Mesenchymal stem cell (in vitro differentiated cells and primary cell): ENCODE measurements at regions not wholly inside any gene's neighbourhood (a gene's known extent, or its start where the extent isn't known, plus 50 kb on each side); places are given as distances from the start of the nearest gene placed in this dataset.

Experiments used
- DNase-seq: peaks from one replicate; pipeline ENCODE4 v3.0.0-alpha.2; 2013
- H2AFZ ChIP-seq: one replicate; pipeline ENCODE4 v1.6.1; 2013; ENCODE audit warnings: low read depth, mild to moderate bottlenecking, control low read depth, inconsistent platforms, low read length, moderate library complexity
- H2AK5ac ChIP-seq: 2 replicates; pipeline ENCODE4 v1.6.1; 2013; ENCODE audit warnings: low read length, moderate library complexity, mild to moderate bottlenecking, inconsistent platforms; ENCODE audit not compliant: severe bottlenecking
- H2BK120ac ChIP-seq: one replicate; pipeline ENCODE4 v1.6.1; 2013; ENCODE audit warnings: low read depth, mild to moderate bottlenecking, inconsistent platforms, low read length, moderate library complexity
- H2BK12ac ChIP-seq, 2 experiments: one replicate each; pipeline ENCODE4 v1.6.1; 2013; ENCODE audit warnings: inconsistent platforms in 2 of 2, low read length in 2 of 2, mild to moderate bottlenecking in 2 of 2, moderate library complexity in 2 of 2, control low read depth in 1 of 2
- H2BK15ac ChIP-seq: one replicate; pipeline ENCODE4 v1.6.1; 2013; ENCODE audit warnings: mild to moderate bottlenecking, low read depth, inconsistent platforms; ENCODE audit not compliant: poor library complexity, severe bottlenecking
- H2BK5ac ChIP-seq: 2 replicates; pipeline ENCODE4 v1.6.1; 2013; ENCODE audit warnings: low read depth, mild to moderate bottlenecking, low read length, control low read depth, inconsistent platforms; ENCODE audit not compliant: poor library complexity, severe bottlenecking
- H3K14ac ChIP-seq, 2 experiments: one replicate each; pipeline ENCODE4 v1.6.1; 2013; ENCODE audit warnings: inconsistent platforms in 2 of 2, low read length in 2 of 2, control low read depth in 1 of 2, mild to moderate bottlenecking in 1 of 2, moderate library complexity in 1 of 2
- H3K18ac ChIP-seq, 2 experiments: one replicate each; pipeline ENCODE4 v1.6.1; 2013; ENCODE audit warnings: inconsistent platforms in 2 of 2, low read length in 2 of 2, control low read depth in 1 of 2, low read depth in 1 of 2, mild to moderate bottlenecking in 1 of 2
- H3K23ac ChIP-seq, 2 experiments: one replicate each; pipeline ENCODE4 v1.6.1; 2013; ENCODE audit warnings: inconsistent platforms in 2 of 2, low read length in 2 of 2, mild to moderate bottlenecking in 2 of 2, moderate library complexity in 2 of 2, control low read depth in 1 of 2
- H3K27ac ChIP-seq: 2 replicates; pipeline ENCODE4 v1.5.1; 2013; ENCODE audit warnings: mild to moderate bottlenecking, moderate library complexity, low read length, control low read depth, inconsistent platforms; ENCODE audit not compliant: poor library complexity, severe bottlenecking
- H3K27me3 ChIP-seq, 2 experiments: 2 replicates each; pipeline versions ENCODE4 v1.6.1 to v1.7.0; 2013; ENCODE audit warnings: low read length in 2 of 2, mild to moderate bottlenecking in 2 of 2, moderate library complexity in 2 of 2, control low read depth in 1 of 2, inconsistent platforms in 1 of 2; ENCODE audit not compliant: control insufficient read depth in 1 of 2, insufficient read depth in 1 of 2
- H3K36me3 ChIP-seq, 2 experiments: 2 replicates each; pipeline versions ENCODE4 v1.6.1 to v1.7.0; 2013; ENCODE audit warnings: low read length in 2 of 2, control low read depth in 1 of 2, inconsistent platforms in 1 of 2, low read depth in 1 of 2, mild to moderate bottlenecking in 1 of 2; ENCODE audit not compliant: insufficient read depth in 2 of 2, control insufficient read depth in 1 of 2
- H3K4ac ChIP-seq, 2 experiments: one replicate each; pipeline ENCODE4 v1.6.1; 2013; ENCODE audit warnings: inconsistent platforms in 2 of 2, low read length in 2 of 2, mild to moderate bottlenecking in 2 of 2, moderate library complexity in 2 of 2, control low read depth in 1 of 2, low read depth in 1 of 2
- H3K4me1 ChIP-seq: 2 replicates; pipeline ENCODE4 v1.6.1; 2013; ENCODE audit warnings: low read depth, low read length, control low read depth; ENCODE audit not compliant: control insufficient read depth, insufficient read depth
- H3K4me2 ChIP-seq: 2 replicates; pipeline ENCODE4 v1.6.1; 2013; ENCODE audit warnings: low read length, mild to moderate bottlenecking, inconsistent platforms; ENCODE audit not compliant: poor library complexity, severe bottlenecking
- H3K4me3 ChIP-seq, 2 experiments: 2 replicates each; pipeline versions ENCODE4 v1.5.1 to v1.7.0; 2013; ENCODE audit warnings: low read length in 2 of 2, mild to moderate bottlenecking in 2 of 2, control low read depth in 1 of 2, low read depth in 1 of 2; ENCODE audit not compliant: insufficient read depth in 1 of 2
- H3K79me1 ChIP-seq: replicated peaks from 2 replicates; pipeline ENCODE4 v1.6.1; 2013; ENCODE audit warnings: mild to moderate bottlenecking, control low read depth, low read length, inconsistent platforms; ENCODE audit not compliant: poor library complexity, severe bottlenecking
- H3K9ac ChIP-seq: 2 replicates; pipeline ENCODE4 v1.7.0; 2013; ENCODE audit warnings: mild to moderate bottlenecking, low read length, moderate library complexity
- H3K9me3 ChIP-seq: 2 replicates; pipeline ENCODE4 v1.7.0; 2013; ENCODE audit warnings: mild to moderate bottlenecking, low read length; ENCODE audit not compliant: control insufficient read depth
- H4K8ac ChIP-seq: one replicate; pipeline ENCODE4 v1.6.1; 2013; ENCODE audit warnings: inconsistent platforms, mild to moderate bottlenecking, low read length, moderate library complexity
- H4K91ac ChIP-seq: one replicate; pipeline ENCODE4 v1.6.1; 2013; ENCODE audit warnings: mild to moderate bottlenecking, low read length, inconsistent platforms
- WGBS: methylation state at CpG from one replicate; pipeline ENCODE4 v1.1.7; 2013; ENCODE audit warnings: mixed read lengths; 5-methylcytosine and 5-hydroxymethylcytosine counted together

DNA sequence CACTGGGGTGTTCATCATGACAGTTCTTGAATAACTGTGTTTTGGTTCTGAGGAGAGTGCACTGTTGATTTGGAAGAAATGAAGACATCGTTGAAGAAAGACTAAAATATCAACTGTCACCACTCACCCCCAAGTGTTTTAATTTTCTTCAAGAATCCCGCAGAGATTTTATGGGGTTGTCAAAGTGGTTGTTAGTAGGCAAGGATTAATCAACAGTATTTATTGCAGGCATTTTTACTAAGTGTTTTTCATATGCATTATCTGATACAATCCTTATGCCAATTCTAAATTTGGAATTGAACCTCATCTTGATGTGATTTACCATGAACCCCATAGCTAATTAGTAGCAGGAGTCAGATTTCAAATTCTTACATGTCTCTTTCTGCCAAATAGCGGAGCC is 63.7 kb upstream of the OBI1 start:
- Histone ChIP-seq H2BK12ac (no peak overlapping the region), H3K4me2 (no peak overlapping the region), H2AK5ac (no peak overlapping the region), H2BK15ac (no peak overlapping the region), H3K4me1 (no peaks in the 10 kb centered on the region), H2BK120ac (no peak overlapping the region), H2BK5ac (no peak overlapping the region), H3K27me3 (no peaks in the 10 kb centered on the region), H3K14ac (no peak overlapping the region), H3K79me1 (no peaks in the 10 kb centered on the region), H3K9ac (no peak overlapping the region), H3K23ac (no peak overlapping the region), H4K8ac (no peak overlapping the region), H3K4me3 (no peak overlapping the region), H3K36me3 (no peaks in the 10 kb centered on the region), H3K18ac (no peak overlapping the region), H3K9me3 (no peaks in the 10 kb centered on the region), H2AFZ (no peak overlapping the region), H3K4ac (no peak overlapping the region), H3K27ac (no peak overlapping the region), H4K91ac (no peak overlapping the region)
- no peak for DNase-seq
- 60% methylated on average over 1 of the region's 3 CpGs for WGBS

DNA sequence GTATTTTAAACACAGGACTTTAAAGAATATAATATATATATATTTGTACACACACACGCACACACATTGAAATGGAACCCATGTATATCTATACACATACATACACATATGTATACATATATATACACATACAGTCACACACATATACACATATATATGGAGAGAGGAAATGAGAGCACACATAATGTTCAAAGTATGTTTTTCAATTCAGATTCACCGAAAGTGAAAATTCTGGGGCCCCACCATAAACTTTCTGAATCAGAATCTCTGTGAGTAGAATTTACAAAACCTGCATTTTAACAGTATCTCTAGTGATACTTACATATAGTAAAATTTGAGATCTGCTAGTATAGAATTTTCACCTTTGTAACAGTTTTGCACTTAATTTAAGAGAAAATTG is 60.4 kb upstream of the OBI1 start:
- Histone ChIP-seq H2BK12ac (no peak overlapping the region), H3K27ac (no peak overlapping the region), H3K4me3 (no peak overlapping the region), H3K14ac (no peak overlapping the region), H2AFZ (no peak overlapping the region), H3K4me2 (no peak overlapping the region), H3K9ac (no peak overlapping the region), H2BK15ac (no peak overlapping the region), H4K91ac (no peak overlapping the region), H3K18ac (no peak overlapping the region), H3K9me3 (no peaks in the 10 kb centered on the region), H2AK5ac (no peak overlapping the region), H3K23ac (no peak overlapping the region), H4K8ac (no peak overlapping the region), H2BK120ac (no peak overlapping the region), H3K4me1 (no peaks in the 10 kb centered on the region), H3K4ac (no peak overlapping the region), H3K36me3 (no peaks in the 10 kb centered on the region), H2BK5ac (no peak overlapping the region), H3K27me3 (no peaks in the 10 kb centered on the region), H3K79me1 (no peaks in the 10 kb centered on the region)
- no peak for DNase-seq
- no CpG with 5 or more reads among the region's 2 CpGs for WGBS

DNA sequence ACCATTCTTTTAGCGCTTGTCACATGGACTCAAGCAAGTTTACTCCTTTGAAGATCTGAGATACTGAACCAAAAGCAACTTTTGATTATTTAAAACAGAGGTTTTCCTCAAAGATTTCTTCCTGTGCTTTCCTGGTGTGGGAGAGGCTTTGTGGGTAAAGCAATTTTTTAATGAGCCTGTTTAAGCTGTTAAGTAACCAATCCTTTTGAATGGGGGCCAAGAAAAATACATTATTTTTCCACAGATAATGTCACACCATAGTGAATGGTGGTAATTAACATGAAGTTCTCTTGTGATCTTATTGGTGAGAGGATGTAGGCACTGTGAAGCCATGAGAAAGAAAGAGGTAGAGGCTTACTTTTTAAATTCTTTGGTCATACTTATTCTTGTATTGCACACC is 55.8 kb upstream of the OBI1 start:
- no peak overlapping the region for H3K4me3 ChIP-seq
- no peak overlapping the region for H3K9ac ChIP-seq
- no peak overlapping the region for H2AFZ ChIP-seq
- WGBS: no CpG with 5 or more reads among the region's 1 CpG
- H3K18ac ChIP-seq: no peak overlapping the region
- no peak overlapping the region for H2BK12ac ChIP-seq
- H3K9me3 ChIP-seq: no peaks in the 10 kb centered on the region
- no peak overlapping the region for H2BK15ac ChIP-seq
- no peak overlapping the region for H4K91ac ChIP-seq
- no peak overlapping the region for H2BK120ac ChIP-seq
- H3K27me3 ChIP-seq: no peaks in the 10 kb centered on the region
- H3K4me2 ChIP-seq: no peak overlapping the region
- H3K4me1 ChIP-seq: no peaks in the 10 kb centered on the region
- no peak for DNase-seq
- no peaks in the 10 kb centered on the region for H3K79me1 ChIP-seq
- H3K27ac ChIP-seq: no peak overlapping the region
- no peak overlapping the region for H3K23ac ChIP-seq
- H2BK5ac ChIP-seq: no peak overlapping the region
- H4K8ac ChIP-seq: no peak overlapping the region
- no peak overlapping the region for H2AK5ac ChIP-seq
- no peak overlapping the region for H3K4ac ChIP-seq
- no peak overlapping the region for H3K14ac ChIP-seq
- H3K36me3 ChIP-seq: no peaks in the 10 kb centered on the region

DNA sequence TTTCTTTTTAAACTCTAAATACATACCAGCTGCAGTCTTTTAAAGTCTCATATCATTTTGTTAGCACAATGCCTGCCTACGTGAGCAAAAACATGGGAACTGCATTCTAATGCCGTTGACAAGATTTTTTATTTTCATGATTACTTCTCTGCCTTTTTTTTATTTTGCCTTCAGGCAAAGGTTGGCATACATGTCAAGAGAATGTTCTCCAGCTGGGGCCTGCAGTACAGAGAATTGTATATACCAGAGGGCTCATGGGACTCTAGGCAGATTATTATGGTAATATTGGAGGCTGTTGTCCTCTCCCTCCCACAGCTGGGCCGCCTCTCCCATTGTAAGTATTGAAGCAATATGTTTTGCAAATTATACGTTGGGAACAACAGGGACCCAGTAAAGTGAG is 53.9 kb upstream of the OBI1 start:
- no peak overlapping the region for H3K4me3 ChIP-seq
- no peak overlapping the region for H4K8ac ChIP-seq
- H3K4ac ChIP-seq: no peak overlapping the region
- H3K79me1 ChIP-seq: no peaks in the 10 kb centered on the region
- no peak overlapping the region for H3K27ac ChIP-seq
- H2BK15ac ChIP-seq: no peak overlapping the region
- no peaks in the 10 kb centered on the region for H3K36me3 ChIP-seq
- H2BK12ac ChIP-seq: no peak overlapping the region
- no peak overlapping the region for H3K23ac ChIP-seq
- no peak overlapping the region for H4K91ac ChIP-seq
- H3K9me3 ChIP-seq: no peaks in the 10 kb centered on the region
- H3K18ac ChIP-seq: no peak overlapping the region
- H2BK5ac ChIP-seq: no peak overlapping the region
- no peaks in the 10 kb centered on the region for H3K27me3 ChIP-seq
- no peaks in the 10 kb centered on the region for H3K4me1 ChIP-seq
- WGBS: 88% methylated on average over 2 of the region's 4 CpGs
- no peak overlapping the region for H2BK120ac ChIP-seq
- H3K9ac ChIP-seq: no peak overlapping the region
- no peak overlapping the region for H3K4me2 ChIP-seq
- H2AK5ac ChIP-seq: no peak overlapping the region
- no peak for DNase-seq
- no peak overlapping the region for H2AFZ ChIP-seq
- no peak overlapping the region for H3K14ac ChIP-seq
